AG04450 (cell line): ENCODE measurements at regions not wholly inside any gene's neighbourhood (a gene's known extent, or its start where the extent isn't known, plus 50 kb on each side); places are given as distances from the start of the nearest gene placed in this dataset.

Source experiments
- CTCF ChIA-PET: fragments of 300-600, 350-600 bp; formaldehyde crosslinking; extraction: SDS; loops from one replicate; lab custom pipeline; 2022; ENCODE audit warnings: antibody characterized with exemption, inconsistent platforms; lab: Charles Lee
- POLR2A ChIA-PET: fragments of 350-600 bp; formaldehyde crosslinking; extraction: SDS; loops from one replicate; lab custom pipeline; 2021; ENCODE audit warnings: antibody characterized with exemption, inconsistent platforms; lab: Yijun Ruan, JAX
- DNase-seq: peaks from one replicate; pipeline ENCODE4 v3.0.0-alpha.2; 2011; ENCODE audit warnings: low read depth, low spot score
- H3K27ac ChIP-seq: one replicate; pipeline ENCODE4 v1.5.1; 2012; ENCODE audit warnings: low read depth, low read length, control low read depth
- H3K27me3 ChIP-seq: one replicate; pipeline ENCODE4 v1.6.0; 2012; ENCODE audit warnings: low read length; ENCODE audit not compliant: control insufficient read depth, insufficient read depth
- H3K4me3 ChIP-seq: 2 replicates; pipeline ENCODE4 v1.5.1; 2011; ENCODE audit warnings: mild to moderate bottlenecking, low read depth, low read length, control low read depth
- H3K9me3 ChIP-seq: 2 replicates; pipeline ENCODE4 v1.5.1; 2012; ENCODE audit warnings: low read length; ENCODE audit not compliant: control insufficient read depth, insufficient read depth
- TF ChIP-seq, protein P1 (sequence below): IDR thresholded peaks from 2 replicates; pipeline ENCODE4 v1.5.1; 2011; ENCODE audit warnings: low read depth, low read length, control low read depth, inconsistent platforms

- no peak for DNase-seq
- POLR2A ChIA-PET, result no interaction called here
- no peak overlapping the region for H3K27ac ChIP-seq
These were observed 98.7 kb downstream of the NMUR2 start for GRCh38 chr5:152306386-152306785.

GRCh38 chr5:152305525-152305924, 99.6 kb downstream of the NMUR2 start:
- H3K27ac ChIP-seq, result no peak overlapping the region
- TF ChIP-seq, protein P1, sequence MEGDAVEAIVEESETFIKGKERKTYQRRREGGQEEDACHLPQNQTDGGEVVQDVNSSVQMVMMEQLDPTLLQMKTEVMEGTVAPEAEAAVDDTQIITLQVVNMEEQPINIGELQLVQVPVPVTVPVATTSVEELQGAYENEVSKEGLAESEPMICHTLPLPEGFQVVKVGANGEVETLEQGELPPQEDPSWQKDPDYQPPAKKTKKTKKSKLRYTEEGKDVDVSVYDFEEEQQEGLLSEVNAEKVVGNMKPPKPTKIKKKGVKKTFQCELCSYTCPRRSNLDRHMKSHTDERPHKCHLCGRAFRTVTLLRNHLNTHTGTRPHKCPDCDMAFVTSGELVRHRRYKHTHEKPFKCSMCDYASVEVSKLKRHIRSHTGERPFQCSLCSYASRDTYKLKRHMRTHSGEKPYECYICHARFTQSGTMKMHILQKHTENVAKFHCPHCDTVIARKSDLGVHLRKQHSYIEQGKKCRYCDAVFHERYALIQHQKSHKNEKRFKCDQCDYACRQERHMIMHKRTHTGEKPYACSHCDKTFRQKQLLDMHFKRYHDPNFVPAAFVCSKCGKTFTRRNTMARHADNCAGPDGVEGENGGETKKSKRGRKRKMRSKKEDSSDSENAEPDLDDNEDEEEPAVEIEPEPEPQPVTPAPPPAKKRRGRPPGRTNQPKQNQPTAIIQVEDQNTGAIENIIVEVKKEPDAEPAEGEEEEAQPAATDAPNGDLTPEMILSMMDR, result no peak
- DNase-seq, result no peak
- ChIA-PET POLR2A (no interaction called here), CTCF (no interaction called here)
- no peak overlapping the region for H3K4me3 ChIP-seq
- H3K27me3 ChIP-seq, result no peaks in the 10 kb centered on the region
- H3K9me3 ChIP-seq, result no peaks in the 10 kb centered on the region

More at GRCh38 chr5:152306386-152306785, 98.7 kb downstream of the NMUR2 start:
- Histone ChIP-seq H3K9me3 (no peaks in the 10 kb centered on the region), H3K27me3 (no peaks in the 10 kb centered on the region), H3K4me3 (no peak overlapping the region)
- CTCF ChIA-PET, result no interaction called here
- TF ChIP-seq, protein P1, result no peak

GRCh38 chr5:152303841-152304240, 101.2 kb downstream of the NMUR2 start:
- Histone ChIP-seq H3K4me3 (no peak overlapping the region), H3K9me3 (no peaks in the 10 kb centered on the region), H3K27ac (no peak overlapping the region), H3K27me3 (no peaks in the 10 kb centered on the region)
- ChIA-PET CTCF (no interaction called here), POLR2A (no interaction called here)
- TF ChIP-seq, protein P1, result no peak
- no peak for DNase-seq

- POLR2A ChIA-PET, result no interaction called here
- CTCF ChIA-PET, result no interaction called here
- no peak for DNase-seq
- TF ChIP-seq, protein P1, result no peak
- no peaks in the 10 kb centered on the region for H3K27me3 ChIP-seq
- no peak overlapping the region for H3K27ac ChIP-seq
- no peaks in the 10 kb centered on the region for H3K9me3 ChIP-seq
- no peak overlapping the region for H3K4me3 ChIP-seq
These were observed 107.2 kb downstream of the NMUR2 start for GRCh38 chr5:152297866-152298265.

- CTCF ChIA-PET, result no interaction called here
- Histone ChIP-seq H3K27ac (no peak overlapping the region), H3K4me3 (no peak overlapping the region), H3K9me3 (no peaks in the 10 kb centered on the region), H3K27me3 (no peaks in the 10 kb centered on the region)
- no peak for DNase-seq
- TF ChIP-seq, protein P1, result no peak
- POLR2A ChIA-PET, result no interaction called here
These were observed 111.9 kb downstream of the NMUR2 start for GRCh38 chr5:152293189-152293588.
